Vagina (tissue), 2 donors: ENCODE measurements at regions not wholly inside any gene's neighbourhood (a gene's known extent, or its start where the extent isn't known, plus 50 kb on each side); places are given as distances from the start of the nearest gene placed in this dataset.
"Not testable (repeated sequence)": the region's sequence is repeated elsewhere in the genome, so short reads cannot be mapped to it uniquely, and the experiment has no call there.

Source experiments
- DNase-seq, 2 donors: peaks; one replicate each; pipeline ENCODE4 v3.0.0-alpha.2; 2017; ENCODE audit errors: extremely low spot score in 2 of 2
- H3K27ac ChIP-seq: fragments of 200-600 bp; sonication (generic); one replicate; pipeline ENCODE4 v1.5.1; 2019
- H3K27me3 ChIP-seq: fragments of 200-600 bp; sonication (generic); one replicate; pipeline ENCODE4 v1.5.1; 2019
- H3K36me3 ChIP-seq, 2 donors: fragments of 200-600 bp; sonication (generic); one replicate each; pipeline ENCODE4 v1.5.1; 2017 to 2019
- H3K4me1 ChIP-seq: fragments of 200-600 bp; sonication (generic); one replicate; pipeline ENCODE4 v1.5.1; 2019
- H3K4me3 ChIP-seq, 2 donors: fragments of 200-600 bp; sonication (generic); 1 replicate in 1 of 2; 2 replicates in 1 of 2; pipeline ENCODE4 v1.5.1; 2016 to 2019
- H3K9me3 ChIP-seq: fragments of 200-600 bp; sonication (generic); one replicate; pipeline ENCODE4 v1.5.1; 2019
- POLR2A ChIP-seq, 2 donors: fragments of 450-650 bp; IDR thresholded peaks; one replicate each; pipeline ENCODE4 v1.6.1; 2017; ENCODE audit warnings: antibody characterized with exemption in 2 of 2, mild to moderate bottlenecking in 2 of 2, moderate library complexity in 2 of 2
- POLR2AphosphoS5 ChIP-seq, 2 donors: sonication (generic); formaldehyde crosslinking; IDR thresholded peaks; one replicate each; pipeline ENCODE4 v1.9.0; 2017; ENCODE audit warnings: antibody characterized with exemption in 2 of 2, mild to moderate bottlenecking in 2 of 2, low read depth in 1 of 2; ENCODE audit not compliant: insufficient read depth in 1 of 2
- intact Hi-C: fragments of 100-400 bp; cut with DNase I; formaldehyde crosslinking; loops from one replicate; pipeline ENCODE4 v1.15.1; 2023
- TF ChIP-seq, protein P1 (sequence below), 3 experiments: fragments of 450-650 bp in 2 of 3; fragments of 200-600 bp in 1 of 3; sonication (generic) in 1 of 3; IDR thresholded peaks; one replicate each; pipeline ENCODE4 v1.5.1; 2017 to 2019; ENCODE audit warnings: antibody characterized with exemption in 3 of 3, mild to moderate bottlenecking in 2 of 3, moderate library complexity in 2 of 3

- intact Hi-C loops = no loop called here
- no peak for DNase-seq
- TF ChIP-seq, protein P1, sequence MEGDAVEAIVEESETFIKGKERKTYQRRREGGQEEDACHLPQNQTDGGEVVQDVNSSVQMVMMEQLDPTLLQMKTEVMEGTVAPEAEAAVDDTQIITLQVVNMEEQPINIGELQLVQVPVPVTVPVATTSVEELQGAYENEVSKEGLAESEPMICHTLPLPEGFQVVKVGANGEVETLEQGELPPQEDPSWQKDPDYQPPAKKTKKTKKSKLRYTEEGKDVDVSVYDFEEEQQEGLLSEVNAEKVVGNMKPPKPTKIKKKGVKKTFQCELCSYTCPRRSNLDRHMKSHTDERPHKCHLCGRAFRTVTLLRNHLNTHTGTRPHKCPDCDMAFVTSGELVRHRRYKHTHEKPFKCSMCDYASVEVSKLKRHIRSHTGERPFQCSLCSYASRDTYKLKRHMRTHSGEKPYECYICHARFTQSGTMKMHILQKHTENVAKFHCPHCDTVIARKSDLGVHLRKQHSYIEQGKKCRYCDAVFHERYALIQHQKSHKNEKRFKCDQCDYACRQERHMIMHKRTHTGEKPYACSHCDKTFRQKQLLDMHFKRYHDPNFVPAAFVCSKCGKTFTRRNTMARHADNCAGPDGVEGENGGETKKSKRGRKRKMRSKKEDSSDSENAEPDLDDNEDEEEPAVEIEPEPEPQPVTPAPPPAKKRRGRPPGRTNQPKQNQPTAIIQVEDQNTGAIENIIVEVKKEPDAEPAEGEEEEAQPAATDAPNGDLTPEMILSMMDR (IDR thresholded peaks at IDR 0.05) = no peak
- TF ChIP-seq POLR2A (IDR thresholded peaks at IDR 0.05) (no peak), POLR2AphosphoS5 (IDR thresholded peaks at IDR 0.05; ENCODE audit: insufficient read depth in 1 of 2, low read depth in 1 of 2) (no peak)
- Histone ChIP-seq H3K4me1 (no peaks in the 10 kb centered on the region), H3K27me3 (no peaks in the 10 kb centered on the region), H3K4me3 (no peak overlapping the region), H3K36me3 (no peaks in the 10 kb centered on the region), H3K9me3 (no peaks in the 10 kb centered on the region), H3K27ac (no peak overlapping the region)
Measured at GRCh38 chr6:77094821-77095220, 368.5 kb downstream of the HTR1B start.

DNA sequence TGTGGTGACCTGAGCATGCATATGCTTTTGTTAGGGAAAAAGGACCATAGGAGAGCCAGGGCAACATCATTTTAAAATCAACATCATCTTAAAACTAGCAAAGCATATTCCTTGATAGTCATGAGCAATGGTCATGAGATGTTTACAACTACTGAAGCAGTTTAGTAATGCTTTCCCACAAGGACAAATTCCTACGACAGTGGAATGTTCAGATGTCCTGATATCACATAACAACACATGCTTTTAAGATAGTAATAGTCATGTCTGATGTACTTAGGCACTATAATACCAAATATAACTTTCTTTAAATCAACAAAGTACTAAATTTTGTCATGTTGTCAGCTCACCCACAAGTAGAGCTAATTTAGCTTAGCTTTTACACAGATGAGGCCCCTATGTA lies 370.3 kb downstream of the HTR1B start:
- no peaks in the 10 kb centered on the region for H3K9me3 ChIP-seq
- DNase-seq = no peak
- H3K4me3 ChIP-seq = no peak overlapping the region
- no peak overlapping the region for H3K27ac ChIP-seq
- H3K27me3 ChIP-seq = no peaks in the 10 kb centered on the region
- H3K4me1 ChIP-seq = no peaks in the 10 kb centered on the region
- H3K36me3 ChIP-seq = no peaks in the 10 kb centered on the region
- TF ChIP-seq, protein P1 (IDR thresholded peaks at IDR 0.05) = no peak
- TF ChIP-seq POLR2AphosphoS5 (IDR thresholded peaks at IDR 0.05; ENCODE audit: insufficient read depth in 1 of 2, low read depth in 1 of 2) = no peak
- TF ChIP-seq POLR2A (IDR thresholded peaks at IDR 0.05) = no peak
- intact Hi-C loops = no loop called here

GRCh38 chr6:77089776-77090175 lies 373.5 kb downstream of the HTR1B start:
- DNase-seq = no peak

DNA sequence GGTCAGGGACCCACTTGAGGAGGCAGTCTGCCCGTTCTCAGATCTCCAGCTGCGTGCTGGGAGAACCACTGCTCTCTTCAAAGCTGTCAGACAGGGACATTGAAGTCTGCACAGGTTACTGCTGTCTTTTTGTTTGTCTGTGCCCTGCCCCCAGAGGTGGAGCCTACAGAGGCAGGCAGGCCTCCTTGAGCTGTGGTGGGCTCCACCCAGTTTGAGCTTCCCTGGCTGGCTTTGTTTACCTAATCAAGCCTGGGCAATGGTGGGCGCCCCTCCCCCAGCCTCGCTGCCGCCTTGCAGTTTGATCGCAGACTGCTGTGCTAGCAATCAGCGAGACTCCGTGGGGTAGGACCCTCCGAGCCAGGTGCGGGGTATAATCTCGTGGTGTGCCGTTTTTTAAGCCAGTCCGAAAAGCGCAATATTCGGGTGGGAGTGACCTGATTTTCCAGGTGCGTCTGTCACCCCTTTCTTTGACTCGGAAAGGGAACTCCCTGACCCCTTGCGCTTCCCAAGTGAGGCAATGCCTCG lies 375.4 kb downstream of the HTR1B start:
- intact Hi-C loops = not testable (repeated sequence)

More at GRCh38 chr6:77089776-77090175, 373.5 kb downstream of the HTR1B start:
- TF ChIP-seq POLR2A (IDR thresholded peaks at IDR 0.05) (no peak), POLR2AphosphoS5 (IDR thresholded peaks at IDR 0.05; ENCODE audit: insufficient read depth in 1 of 2, low read depth in 1 of 2) (no peak)
- TF ChIP-seq, protein P1 (IDR thresholded peaks at IDR 0.05) = no peak
- no peaks in the 10 kb centered on the region for H3K9me3 ChIP-seq
- no peak overlapping the region for H3K27ac ChIP-seq
- intact Hi-C loops = no loop called here
- H3K27me3 ChIP-seq = no peaks in the 10 kb centered on the region
- no peaks in the 10 kb centered on the region for H3K36me3 ChIP-seq
- no peak overlapping the region for H3K4me3 ChIP-seq
- H3K4me1 ChIP-seq = no peaks in the 10 kb centered on the region

DNA sequence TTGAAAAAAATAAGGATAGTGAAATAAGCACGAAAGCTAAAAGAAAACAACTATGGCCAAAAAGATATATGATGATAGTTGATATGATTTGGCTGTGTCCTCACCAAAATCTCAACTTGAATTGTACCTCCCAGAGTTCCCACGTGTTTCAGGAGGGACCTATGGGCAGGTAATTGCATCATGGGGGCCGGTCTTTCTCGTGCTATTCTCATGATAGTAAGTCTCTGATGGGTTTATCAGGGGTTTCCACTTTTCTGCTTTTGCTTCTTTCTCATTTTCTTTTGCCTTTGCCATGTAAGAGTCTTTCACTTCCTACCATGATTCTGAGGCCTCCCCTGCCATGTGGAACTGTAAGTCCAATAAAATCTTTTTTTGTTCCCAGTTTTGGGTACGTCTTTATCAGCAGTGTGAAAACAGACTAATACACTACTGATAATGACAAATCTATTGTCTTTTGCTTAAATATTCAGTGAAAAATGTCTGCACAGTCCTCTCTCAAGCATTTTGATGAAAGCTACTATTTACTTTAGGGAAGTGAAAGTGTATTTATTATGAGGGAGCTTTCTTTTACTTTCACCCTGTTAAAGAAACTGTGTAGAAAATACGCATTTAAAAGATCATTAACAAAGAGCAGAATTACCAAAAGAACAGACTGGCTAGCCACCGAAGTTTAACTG lies 389.1 kb downstream of the HTR1B start:
- Histone ChIP-seq H3K27me3 (no peaks in the 10 kb centered on the region), H3K27ac (no peak overlapping the region), H3K4me1 (no peaks in the 10 kb centered on the region), H3K4me3 (no peak overlapping the region), H3K36me3 (no peaks in the 10 kb centered on the region), H3K9me3 (no peaks in the 10 kb centered on the region)
- intact Hi-C loops = no loop called here
- TF ChIP-seq POLR2A (IDR thresholded peaks at IDR 0.05) (no peak), POLR2AphosphoS5 (IDR thresholded peaks at IDR 0.05; ENCODE audit: insufficient read depth in 1 of 2, low read depth in 1 of 2) (no peak)
- DNase-seq = no peak

More for the DNA sequence above, 375.4 kb downstream of the HTR1B start:
- not testable (repeated sequence) for H3K36me3 ChIP-seq, DNase-seq, H3K4me1 ChIP-seq, H3K27me3 ChIP-seq, H3K9me3 ChIP-seq, H3K27ac ChIP-seq, H3K4me3 ChIP-seq

- TF ChIP-seq, protein P1 (IDR thresholded peaks at IDR 0.05) = no peak
- TF ChIP-seq POLR2A (IDR thresholded peaks at IDR 0.05) (no peak), POLR2AphosphoS5 (IDR thresholded peaks at IDR 0.05; ENCODE audit: insufficient read depth in 1 of 2, low read depth in 1 of 2) (no peak)
- intact Hi-C loops = no loop called here
- Histone ChIP-seq H3K27ac (no peak overlapping the region), H3K36me3 (no peaks in the 10 kb centered on the region), H3K4me1 (no peaks in the 10 kb centered on the region), H3K4me3 (no peak overlapping the region), H3K27me3 (no peaks in the 10 kb centered on the region), H3K9me3 (no peaks in the 10 kb centered on the region)
- DNase-seq = no peak
Measured at GRCh38 chr6:77073410-77073760, 389.9 kb downstream of the HTR1B start.
